ENCODE measurements at regions not wholly inside any gene's neighbourhood (a gene's known extent, or its start where the extent isn't known, plus 50 kb on each side); places are given as distances from the start of the nearest gene placed in this dataset.

DNA sequence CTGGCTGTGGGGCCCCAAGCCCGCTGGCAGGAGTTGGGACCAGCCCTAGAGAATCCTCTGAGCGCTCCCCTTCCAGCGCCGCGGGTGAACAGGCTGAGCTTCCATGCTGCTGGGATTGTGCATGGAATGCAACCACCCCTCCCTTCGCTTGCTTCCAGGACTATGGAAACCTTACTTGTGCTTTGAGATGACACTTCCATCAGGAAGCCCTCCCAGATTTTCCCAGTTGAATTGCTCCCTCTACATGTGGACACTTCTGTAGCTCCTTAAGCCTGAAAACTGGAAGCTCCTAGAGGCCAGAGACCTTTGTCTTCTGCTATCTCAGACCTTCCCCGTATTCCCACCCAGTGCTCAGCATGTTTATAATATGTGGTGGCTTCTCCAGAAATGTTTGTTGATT lies 213.2 kb upstream of the RPL38 start:
- TF ChIP-seq EZH2 (IDR thresholded peaks at IDR 0.05; ENCODE audit: low read length, unreplicated experiment) (no peak), EZH2phosphoT487 (IDR thresholded peaks at IDR 0.05; ENCODE audit: borderline replicate concordance, low read length) (no peak)
- TF ChIP-seq, protein P1, sequence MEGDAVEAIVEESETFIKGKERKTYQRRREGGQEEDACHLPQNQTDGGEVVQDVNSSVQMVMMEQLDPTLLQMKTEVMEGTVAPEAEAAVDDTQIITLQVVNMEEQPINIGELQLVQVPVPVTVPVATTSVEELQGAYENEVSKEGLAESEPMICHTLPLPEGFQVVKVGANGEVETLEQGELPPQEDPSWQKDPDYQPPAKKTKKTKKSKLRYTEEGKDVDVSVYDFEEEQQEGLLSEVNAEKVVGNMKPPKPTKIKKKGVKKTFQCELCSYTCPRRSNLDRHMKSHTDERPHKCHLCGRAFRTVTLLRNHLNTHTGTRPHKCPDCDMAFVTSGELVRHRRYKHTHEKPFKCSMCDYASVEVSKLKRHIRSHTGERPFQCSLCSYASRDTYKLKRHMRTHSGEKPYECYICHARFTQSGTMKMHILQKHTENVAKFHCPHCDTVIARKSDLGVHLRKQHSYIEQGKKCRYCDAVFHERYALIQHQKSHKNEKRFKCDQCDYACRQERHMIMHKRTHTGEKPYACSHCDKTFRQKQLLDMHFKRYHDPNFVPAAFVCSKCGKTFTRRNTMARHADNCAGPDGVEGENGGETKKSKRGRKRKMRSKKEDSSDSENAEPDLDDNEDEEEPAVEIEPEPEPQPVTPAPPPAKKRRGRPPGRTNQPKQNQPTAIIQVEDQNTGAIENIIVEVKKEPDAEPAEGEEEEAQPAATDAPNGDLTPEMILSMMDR (conservative IDR thresholded peaks at IDR 0.05; ENCODE audit: low read depth, low read length), result no peak

Data from PC-3 (cell line).